Stromal cell of bone marrow (primary cell): ENCODE measurements at regions not wholly inside any gene's neighbourhood (a gene's known extent, or its start where the extent isn't known, plus 50 kb on each side); places are given as distances from the start of the nearest gene placed in this dataset.
"Not testable (repeated sequence)": the region's sequence is repeated elsewhere in the genome, so short reads cannot be mapped to it uniquely, and the experiment has no call there.

Experiments used
- DNase-seq: peaks from one replicate; pipeline ENCODE4 v3.0.0-alpha.2; 2012; ENCODE audit warnings: low read depth

- no peak for DNase-seq
These were observed 385.2 kb upstream of the SEMA6A start for GRCh38 chr5:116959843-116960242.

- DNase-seq = no peak
These were observed 378.8 kb upstream of the SEMA6A start for GRCh38 chr5:116953251-116953930.

- no peak for DNase-seq
These were observed 376.6 kb upstream of the SEMA6A start for GRCh38 chr5:116951219-116951618.

DNA sequence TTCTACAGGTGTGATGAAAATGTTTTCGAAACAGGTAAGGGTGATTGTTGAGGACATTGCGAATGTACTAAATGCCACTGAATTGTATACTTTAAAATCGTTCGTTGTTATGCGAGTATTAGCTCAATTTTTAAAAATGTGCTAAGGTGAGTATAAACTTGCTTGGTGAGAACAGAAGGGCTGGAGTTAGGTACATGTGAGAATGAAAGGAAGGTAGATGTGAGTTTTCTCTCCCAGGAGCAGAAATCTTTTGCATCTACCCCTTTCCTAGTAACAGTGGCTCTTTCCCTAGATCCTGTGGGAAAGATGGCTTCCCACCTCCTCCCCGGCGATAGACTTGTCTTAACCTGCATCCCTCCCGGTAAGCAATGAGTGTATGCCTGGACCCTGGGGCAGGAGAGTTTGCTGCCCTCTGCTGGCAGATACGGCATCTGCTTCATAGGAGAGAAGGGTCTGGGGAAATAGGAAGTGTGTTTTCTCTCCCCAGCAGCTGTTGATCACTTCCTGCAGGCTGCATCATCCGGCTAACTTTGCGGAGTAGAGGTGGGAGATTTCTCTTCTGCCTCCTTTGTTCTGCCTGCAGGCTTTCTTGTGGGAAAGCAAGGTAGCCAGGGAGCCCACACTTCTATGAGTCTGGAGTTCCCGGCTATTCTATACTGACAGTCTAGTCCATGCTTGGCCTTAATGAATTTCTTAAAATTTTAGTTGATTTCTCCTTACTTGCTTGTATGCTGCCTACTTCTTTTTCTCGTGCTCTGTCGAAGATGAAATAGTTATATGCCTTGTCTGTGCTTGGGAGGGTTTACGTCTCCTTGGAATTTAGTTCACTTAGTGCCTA is 373.3 kb upstream of the SEMA6A start:
- DNase-seq = no peak

DNA sequence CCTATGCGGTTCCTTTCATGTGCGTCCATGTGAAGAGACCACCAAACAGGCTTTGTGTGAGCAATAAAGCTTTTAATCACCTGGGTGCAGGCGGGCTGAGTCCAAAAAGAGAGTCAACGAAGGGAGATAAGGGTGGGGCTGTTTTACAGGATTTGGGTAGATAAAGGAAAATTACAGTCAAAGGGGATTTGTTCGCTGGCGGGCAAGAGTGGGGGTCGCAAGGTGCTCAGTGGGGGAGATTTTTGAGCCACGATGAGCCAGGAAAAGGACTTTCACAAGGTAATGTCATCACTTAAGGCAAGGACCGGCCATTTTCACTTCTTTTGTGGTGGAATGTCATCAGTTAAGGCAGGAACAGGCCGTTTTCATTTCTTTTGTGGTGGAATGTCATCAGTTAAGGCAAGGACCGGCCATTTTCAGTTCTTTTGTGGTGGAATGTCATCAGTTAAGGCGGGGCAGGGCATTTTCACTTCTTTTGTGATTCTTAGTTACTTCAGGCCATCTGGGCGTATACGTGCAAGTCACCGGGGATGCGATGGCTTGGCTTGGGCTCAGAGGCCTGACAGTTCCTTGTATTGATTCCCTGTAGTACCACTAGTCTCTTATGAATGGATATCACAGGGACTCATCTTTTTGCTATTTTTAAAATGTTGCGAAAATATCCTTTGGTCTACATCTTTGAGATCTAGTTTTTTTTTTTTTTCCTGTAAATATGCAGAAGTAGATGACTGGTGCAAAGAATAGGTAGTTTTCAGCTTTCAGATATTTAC is 371.2 kb upstream of the SEMA6A start:
- not testable (repeated sequence) for DNase-seq

- DNase-seq = no peak
These were observed 369.6 kb upstream of the SEMA6A start for GRCh38 chr5:116944183-116944582.

- no peak for DNase-seq
These were observed 368.0 kb upstream of the SEMA6A start for GRCh38 chr5:116942622-116943021.

DNA sequence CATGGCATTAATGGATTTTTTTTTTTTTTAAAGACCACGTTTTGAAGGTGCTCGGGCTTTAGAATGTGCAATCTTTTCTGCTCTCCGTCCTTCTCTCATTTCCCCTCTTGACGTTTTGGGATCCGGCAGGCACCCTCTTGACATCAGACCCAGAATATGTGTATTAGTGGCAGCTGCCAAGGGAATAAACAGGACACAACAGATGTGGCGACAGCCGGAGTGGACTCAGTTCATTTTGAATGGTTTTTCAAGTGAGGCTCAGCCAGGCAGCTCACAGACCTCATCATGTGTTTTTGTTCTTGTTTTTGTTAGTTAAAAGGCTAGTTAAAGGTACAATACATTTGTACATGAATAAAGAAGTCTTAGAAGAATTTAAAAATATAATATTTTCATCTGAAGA is 365.0 kb upstream of the SEMA6A start:
- DNase-seq = no peak

GRCh38 chr5:116938488-116938887 is 363.9 kb upstream of the SEMA6A start:
- no peak for DNase-seq

DNA sequence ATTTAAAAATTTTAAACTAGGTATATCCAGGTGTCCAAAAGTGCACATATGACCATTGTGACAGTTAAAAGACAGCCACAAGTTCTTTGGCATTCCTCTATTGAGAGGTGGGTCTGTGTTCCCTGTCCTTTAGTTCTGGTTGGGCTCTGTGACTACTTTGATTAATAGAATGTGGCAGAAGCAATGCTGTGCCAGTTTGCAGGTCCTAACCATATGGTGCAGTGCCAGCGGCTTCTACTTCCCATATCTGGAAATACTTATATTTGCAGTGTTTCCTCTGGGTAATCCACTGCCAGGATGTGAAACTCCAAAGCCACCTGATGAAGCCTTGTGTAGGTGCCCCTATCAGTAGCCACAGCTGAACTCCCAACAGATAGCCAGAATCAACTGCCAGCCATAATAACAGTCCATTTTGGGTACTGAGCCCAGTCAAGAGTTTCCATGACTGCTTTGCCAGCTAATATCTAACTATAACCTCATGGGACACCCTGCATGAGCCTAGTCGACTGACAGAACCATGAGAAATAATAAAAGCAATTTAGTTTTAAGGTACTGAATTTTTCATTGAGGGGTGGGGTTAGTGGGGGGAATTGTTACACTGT is 361.0 kb upstream of the SEMA6A start:
- no peak for DNase-seq

- no peak for DNase-seq
These were observed 356.0 kb upstream of the SEMA6A start for GRCh38 chr5:116930616-116931015.

GRCh38 chr5:116923344-116923743 is 348.7 kb upstream of the SEMA6A start:
- DNase-seq = no peak

GRCh38 chr5:116922532-116922931 is 347.9 kb upstream of the SEMA6A start:
- no peak for DNase-seq

DNA sequence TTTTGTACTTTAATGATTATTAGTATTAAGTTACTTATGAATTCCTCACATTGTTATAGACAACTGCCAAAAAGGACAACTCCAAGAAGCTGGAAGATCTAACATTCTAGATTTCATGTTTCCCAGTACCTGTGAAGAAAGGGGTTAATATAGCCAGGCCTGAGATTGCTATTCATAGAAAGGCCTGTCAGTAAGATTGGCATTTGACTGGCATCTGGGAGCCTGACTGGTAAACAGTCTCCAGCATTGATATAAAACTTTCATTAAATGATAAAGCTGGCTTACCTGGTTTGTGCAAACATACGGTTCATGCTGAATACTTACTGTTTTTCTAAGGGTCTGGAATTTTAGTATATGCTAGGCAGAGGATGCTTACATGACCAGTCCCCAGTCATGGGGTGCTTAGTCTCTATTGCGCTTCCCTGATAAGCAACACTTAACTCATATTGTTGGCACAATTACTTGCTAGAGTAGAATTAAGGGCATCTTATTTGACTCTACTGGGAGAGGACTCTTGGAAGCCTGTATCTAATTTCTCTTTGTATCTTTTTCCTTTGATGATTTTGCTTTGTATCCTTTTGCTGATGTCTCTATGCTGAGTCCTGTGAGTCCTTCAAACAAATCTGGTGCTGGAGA is 340.4 kb upstream of the SEMA6A start:
- no peak for DNase-seq

- DNase-seq = no peak
These were observed 337.6 kb upstream of the SEMA6A start for GRCh38 chr5:116912221-116912620.

GRCh38 chr5:116911074-116911473 is 336.5 kb upstream of the SEMA6A start:
- DNase-seq = no peak

GRCh38 chr5:116908537-116908936 is 333.9 kb upstream of the SEMA6A start:
- DNase-seq = no peak

DNA sequence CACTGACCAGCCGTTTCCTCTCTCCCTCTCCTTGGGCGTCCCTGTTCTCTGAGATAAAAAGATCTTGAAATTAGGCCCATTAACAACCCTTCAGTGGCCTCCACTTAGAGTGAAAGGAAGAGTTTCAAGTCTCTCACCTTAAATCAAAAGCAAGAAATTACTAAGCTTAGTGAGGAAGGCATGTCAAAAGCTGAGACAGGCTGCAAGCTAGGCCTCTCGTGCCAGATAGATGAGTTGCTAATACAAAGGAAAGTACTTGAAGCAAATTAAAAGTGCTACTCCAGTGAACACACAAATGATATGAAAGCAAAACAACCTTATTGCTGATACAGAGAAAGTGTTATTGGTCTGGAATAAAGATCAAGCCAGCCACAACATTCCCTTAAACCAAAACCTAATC is 331.3 kb upstream of the SEMA6A start:
- DNase-seq = no peak

- no peak for DNase-seq
These were observed 326.2 kb upstream of the SEMA6A start for GRCh38 chr5:116900793-116901192.

DNA sequence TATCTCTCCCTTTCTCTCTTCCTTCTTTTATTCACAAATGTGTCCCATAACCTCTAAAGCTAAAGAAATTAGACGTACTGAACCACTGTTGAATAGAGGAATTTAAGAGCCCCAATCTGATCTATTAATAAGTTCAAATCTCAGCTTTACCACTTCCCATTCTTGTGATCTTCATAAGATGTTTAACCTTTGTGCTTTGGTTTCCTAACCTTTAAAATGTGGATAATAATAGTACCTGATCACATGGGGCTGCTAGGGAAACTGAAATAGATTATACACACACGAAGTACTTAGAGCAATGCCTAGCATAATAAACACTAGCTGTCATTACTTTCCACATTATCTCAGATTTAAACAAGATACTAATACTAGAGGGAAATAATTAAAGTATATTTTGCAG is 324.3 kb upstream of the SEMA6A start:
- no peak for DNase-seq

GRCh38 chr5:116897291-116897690 is 322.7 kb upstream of the SEMA6A start:
- DNase-seq = no peak

- no peak for DNase-seq
These were observed 321.4 kb upstream of the SEMA6A start for GRCh38 chr5:116896001-116896400.
